ENCODE measurements at regions not wholly inside any gene's neighbourhood (a gene's known extent, or its start where the extent isn't known, plus 50 kb on each side); places are given as distances from the start of the nearest gene placed in this dataset.

- TF ChIP-seq POLR2A (IDR thresholded peaks at IDR 0.05; ENCODE audit: low read length) (no peak), EP300 (IDR thresholded peaks at IDR 0.05) (no peak)
Measured at GRCh38 chr18:22066083-22066485, 103.3 kb upstream of the GATA6 start.

Measured in A549 (cell line).